OCI-LY7 (cell line): ENCODE measurements at regions not wholly inside any gene's neighbourhood (a gene's known extent, or its start where the extent isn't known, plus 50 kb on each side); places are given as distances from the start of the nearest gene placed in this dataset.

Experiments used
- BruUV-seq: library from RNA; stranded (reverse); fragments of 400-500 nt; replicated peaks from 2 replicates; lab custom pipeline; 2021; lab: Mats Ljungman, UMichigan
- CTCF ChIA-PET: fragments of 300-600 bp; sonication (Branson Sonifier 250); formaldehyde crosslinking; loops from one replicate; lab custom pipeline; 2022; ENCODE audit warnings: antibody characterized with exemption; ENCODE audit not compliant: unreplicated experiment; lab: Charles Lee
- POLR2A ChIA-PET: fragments of 300-600 bp; sonication (Branson Sonifier 250); formaldehyde crosslinking; loops from one replicate; lab custom pipeline; 2022; ENCODE audit warnings: antibody characterized with exemption; lab: Charles Lee
- DNase-seq: peaks from one replicate; pipeline ENCODE4 v3.0.0-alpha.2; 2015; ENCODE audit warnings: low spot score
- H2AFZ ChIP-seq: fragments of 200-600 bp; sonication (generic), shearing (Covaris generic); 2 replicates; pipeline ENCODE4 v1.6.1; 2014; ENCODE audit warnings: mild to moderate bottlenecking, antibody characterized with exemption, low read length, moderate library complexity
- H3K27ac ChIP-seq: fragments of 200-600 bp; sonication (generic); 2 replicates; pipeline ENCODE4 v1.5.1; 2014; ENCODE audit warnings: mixed run types, low read depth, mild to moderate bottlenecking, moderate library complexity, low read length, inconsistent platforms; ENCODE audit not compliant: poor library complexity, severe bottlenecking
- H3K36me3 ChIP-seq: fragments of 200-600 bp; sonication (generic); 2 replicates; pipeline ENCODE4 v1.6.1; 2014; ENCODE audit warnings: mild to moderate bottlenecking, antibody characterized with exemption, low read length, moderate library complexity, mixed read lengths; ENCODE audit not compliant: insufficient read depth
- H3K4me1 ChIP-seq: fragments of 200-600 bp; sonication (generic); 2 replicates; pipeline ENCODE4 v1.5.1; 2014; ENCODE audit warnings: mild to moderate bottlenecking, low read length; ENCODE audit not compliant: insufficient read depth, poor library complexity, severe bottlenecking
- H3K4me2 ChIP-seq: fragments of 200-600 bp; sonication (generic); 2 replicates; pipeline ENCODE4 v1.6.1; 2014; ENCODE audit warnings: mild to moderate bottlenecking, low read length
- H3K4me3 ChIP-seq: fragments of 200-600 bp; sonication (generic); 2 replicates; pipeline ENCODE4 v1.5.1; 2014; ENCODE audit warnings: mild to moderate bottlenecking, low read depth, low read length; ENCODE audit not compliant: poor library complexity, severe bottlenecking
- H3K79me2 ChIP-seq: fragments of 200-600 bp; sonication (generic); 2 replicates; pipeline ENCODE4 v1.6.1; 2016; ENCODE audit warnings: low read depth, mild to moderate bottlenecking, low read length, moderate library complexity, mixed read lengths; ENCODE audit not compliant: insufficient read depth
- H3K9me2 ChIP-seq: fragments of 200-600 bp; sonication (generic); 2 replicates; pipeline ENCODE4 v1.6.1; 2016; ENCODE audit warnings: mild to moderate bottlenecking, low read length, mixed read lengths; ENCODE audit not compliant: insufficient read depth
- H3K9me3 ChIP-seq: fragments of 200-600 bp; sonication (generic); 2 replicates; pipeline ENCODE4 v1.6.1; 2014; ENCODE audit warnings: mild to moderate bottlenecking, mixed run types, low read length, mixed read lengths
- H4K20me1 ChIP-seq: fragments of 200-600 bp; sonication (generic); 2 replicates; pipeline ENCODE4 v1.6.1; 2014; ENCODE audit warnings: mild to moderate bottlenecking, antibody characterized with exemption, low read length, moderate library complexity, mixed read lengths; ENCODE audit not compliant: insufficient read depth
- EZH2phosphoT487 ChIP-seq: fragments of 200-600 bp; sonication (generic); IDR thresholded peaks from 2 replicates; pipeline ENCODE4 v1.6.1; 2018; ENCODE audit warnings: low read depth, borderline replicate concordance, mild to moderate bottlenecking, mixed run types, antibody characterized with exemption, low read length, moderate library complexity, mixed read lengths
- intact Hi-C: fragments of 100-400 bp; cut with micrococcal nuclease; formaldehyde crosslinking; loops from one replicate; pipeline ENCODE4 v1.10.0; 2022; ENCODE audit not compliant: unreplicated experiment
- TF ChIP-seq, protein P1 (sequence below): fragments of 200-600 bp; sonication (generic); conservative IDR thresholded peaks from 2 replicates; pipeline ENCODE4 v1.5.1; 2014; ENCODE audit warnings: mild to moderate bottlenecking, antibody characterized with exemption, low read length, moderate library complexity, mixed read lengths

DNA sequence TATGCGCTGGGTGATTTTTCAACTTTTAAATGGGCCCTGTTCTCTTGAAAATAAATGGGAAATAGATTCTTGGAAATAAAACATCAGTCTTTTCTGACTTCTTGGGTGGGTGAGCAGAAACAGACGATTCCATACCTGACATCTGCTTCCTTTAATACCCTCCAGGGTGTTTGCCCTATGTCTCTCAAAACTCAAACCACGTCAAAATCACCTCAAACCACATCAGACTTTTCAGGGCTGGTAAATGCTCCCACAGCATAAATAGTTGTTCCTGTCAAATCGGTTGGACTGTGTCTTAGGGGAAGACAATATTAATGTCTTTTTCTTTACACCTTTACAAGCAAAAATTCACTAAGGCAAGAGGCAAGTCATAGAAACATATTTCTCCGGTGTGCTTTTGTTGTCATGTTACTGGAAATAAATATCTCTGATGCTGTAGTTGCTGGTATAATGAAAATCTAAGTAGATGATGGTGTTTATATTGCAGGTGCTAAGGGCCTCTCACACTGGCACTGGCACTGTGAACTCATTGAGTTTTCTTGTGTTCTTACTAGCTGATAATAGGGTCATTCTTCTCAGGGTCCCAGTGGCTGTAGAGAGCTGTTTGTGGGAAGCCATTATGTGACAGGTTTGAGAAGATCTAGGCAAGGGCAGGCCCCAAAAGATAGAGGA is 380.4 kb downstream of the RAPGEF2 start:
- Histone ChIP-seq H3K79me2 (no peaks in the 10 kb centered on the region), H4K20me1 (no peaks in the 10 kb centered on the region), H3K9me2 (no peaks in the 10 kb centered on the region), H3K9me3 (no peaks in the 10 kb centered on the region), H2AFZ (no peak overlapping the region), H3K4me1 (no peaks in the 10 kb centered on the region), H3K27ac (no peak overlapping the region), H3K4me3 (no peak overlapping the region), H3K4me2 (no peak overlapping the region), H3K36me3 (no peaks in the 10 kb centered on the region)
- no TSS peak for BruUV-seq
- ChIA-PET CTCF (no interaction called here), POLR2A (interaction anchor here (0.6 kb wide), 2 partner anchors 664 to 1293 kb away, joined by 3 read pairs; no protein-coding TSS in a partner anchor)
- no peak for DNase-seq
- intact Hi-C loops: no loop called here
- TF ChIP-seq, protein P1, sequence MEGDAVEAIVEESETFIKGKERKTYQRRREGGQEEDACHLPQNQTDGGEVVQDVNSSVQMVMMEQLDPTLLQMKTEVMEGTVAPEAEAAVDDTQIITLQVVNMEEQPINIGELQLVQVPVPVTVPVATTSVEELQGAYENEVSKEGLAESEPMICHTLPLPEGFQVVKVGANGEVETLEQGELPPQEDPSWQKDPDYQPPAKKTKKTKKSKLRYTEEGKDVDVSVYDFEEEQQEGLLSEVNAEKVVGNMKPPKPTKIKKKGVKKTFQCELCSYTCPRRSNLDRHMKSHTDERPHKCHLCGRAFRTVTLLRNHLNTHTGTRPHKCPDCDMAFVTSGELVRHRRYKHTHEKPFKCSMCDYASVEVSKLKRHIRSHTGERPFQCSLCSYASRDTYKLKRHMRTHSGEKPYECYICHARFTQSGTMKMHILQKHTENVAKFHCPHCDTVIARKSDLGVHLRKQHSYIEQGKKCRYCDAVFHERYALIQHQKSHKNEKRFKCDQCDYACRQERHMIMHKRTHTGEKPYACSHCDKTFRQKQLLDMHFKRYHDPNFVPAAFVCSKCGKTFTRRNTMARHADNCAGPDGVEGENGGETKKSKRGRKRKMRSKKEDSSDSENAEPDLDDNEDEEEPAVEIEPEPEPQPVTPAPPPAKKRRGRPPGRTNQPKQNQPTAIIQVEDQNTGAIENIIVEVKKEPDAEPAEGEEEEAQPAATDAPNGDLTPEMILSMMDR: no peak
- no peak for TF ChIP-seq EZH2phosphoT487

DNA sequence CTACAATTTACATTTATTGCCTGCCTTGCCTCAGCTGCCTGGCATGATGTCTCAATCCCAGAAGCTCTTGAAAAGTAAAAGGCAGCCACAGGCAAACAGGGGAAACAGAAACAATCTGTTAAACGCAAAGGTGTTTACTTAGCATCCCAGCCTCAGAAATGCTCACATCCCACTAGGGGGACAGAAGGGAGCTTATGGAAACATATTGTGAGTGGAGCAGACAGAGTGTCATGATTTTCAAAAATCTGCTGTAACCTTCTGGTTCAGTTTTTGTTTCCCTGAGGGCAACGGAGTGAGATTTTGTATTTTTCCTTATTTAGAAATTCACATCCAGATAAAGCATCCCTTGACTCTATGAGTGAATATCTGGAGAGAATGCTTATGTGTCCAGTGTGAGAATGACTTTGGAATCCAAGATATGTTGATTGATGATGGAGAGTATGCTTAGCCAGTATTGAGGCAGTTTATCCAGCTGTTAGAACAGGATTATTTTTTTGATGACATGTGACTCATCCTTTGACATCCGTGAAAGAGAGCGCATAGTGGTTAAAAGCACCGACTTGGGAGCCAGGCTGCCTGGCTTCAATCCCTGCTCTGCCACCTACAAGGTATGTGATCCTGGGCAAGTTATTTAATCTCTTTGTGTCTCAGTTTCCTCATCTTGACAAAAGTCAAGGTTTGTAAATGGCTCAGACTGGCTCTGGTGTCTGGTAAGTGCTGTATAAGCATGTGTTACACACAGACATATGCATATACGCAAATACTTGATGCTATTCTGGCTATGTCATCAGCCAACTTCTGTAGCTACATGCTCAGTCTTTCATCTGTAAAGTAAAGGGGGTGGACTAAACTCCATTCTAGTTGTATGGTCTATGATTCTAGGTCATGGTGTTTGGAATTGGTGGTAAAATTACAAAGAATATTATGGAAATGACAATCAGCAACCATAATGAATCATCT is 381.2 kb downstream of the RAPGEF2 start:
- no peaks in the 10 kb centered on the region for H3K9me3 ChIP-seq
- CTCF ChIA-PET: no interaction called here
- no peaks in the 10 kb centered on the region for H3K9me2 ChIP-seq
- no TSS peak for BruUV-seq
- H4K20me1 ChIP-seq: no peaks in the 10 kb centered on the region
- no peaks in the 10 kb centered on the region for H3K36me3 ChIP-seq
- H3K27ac ChIP-seq: no peak overlapping the region
- intact Hi-C loops: no loop called here
- no peak overlapping the region for H2AFZ ChIP-seq
- H3K4me2 ChIP-seq: no peak overlapping the region
- no peaks in the 10 kb centered on the region for H3K4me1 ChIP-seq
- TF ChIP-seq EZH2phosphoT487: no peak
- TF ChIP-seq, protein P1: no peak
- DNase-seq: no peak
- no peak overlapping the region for H3K4me3 ChIP-seq
- no peaks in the 10 kb centered on the region for H3K79me2 ChIP-seq
- POLR2A ChIA-PET: interaction anchor here (0.6 to 0.7 kb wide), 3 partner anchors 62 to 1292 kb away, joined by 3 read pairs; no protein-coding TSS in a partner anchor
